HepG2 (cell line): ENCODE measurements at regions not wholly inside any gene's neighbourhood (a gene's known extent, or its start where the extent isn't known, plus 50 kb on each side); places are given as distances from the start of the nearest gene placed in this dataset.

Experiments
- ATAC-seq: fragments of 200-7000 bp; cut with Tn5 transposase; 3 replicates; pipeline ENCODE4 v1.9.1; 2020; ENCODE audit warnings: mild to moderate bottlenecking, moderate library complexity
- BruUV-seq: library from RNA; stranded (reverse); fragments of 400-500 nt; replicated peaks from 2 replicates; lab custom pipeline; 2021; lab: Mats Ljungman, UMichigan
- CTCF ChIA-PET: fragments of 300-600 bp; formaldehyde crosslinking; extraction: SDS; loops from one replicate; lab custom pipeline; 2021; ENCODE audit warnings: low total read pairs, inconsistent platforms, low intra/inter-chr PET ratio; lab: Yijun Ruan, JAX
- POLR2A ChIA-PET: fragments of 350-600 bp; sonication (Branson Sonifier 250); formaldehyde crosslinking; loops from one replicate; lab custom pipeline; 2020; ENCODE audit warnings: antibody characterized with exemption, inconsistent platforms; lab: Yijun Ruan, JAX
- DNase-seq: peaks from one replicate; pipeline ENCODE4 v3.0.0-alpha.2; 2015; ENCODE audit warnings: low spot score
- FAIRE-seq: peaks from 3 replicates; lab custom pipeline; 2011; peaks lifted over from hg19 to GRCh38; lab: Jason Lieb, UNC
- H2AFZ ChIP-seq: one replicate; pipeline ENCODE4 v1.6.1; 2011; ENCODE audit warnings: low read length, inconsistent platforms
- H3K27ac ChIP-seq: fragments of 300-600 bp; 3 replicates; pipeline ENCODE4 v1.8.0; 2011; ENCODE audit warnings: mixed run types, mild to moderate bottlenecking, mixed read lengths, low read length, inconsistent platforms; ENCODE audit not compliant: insufficient read depth; ENCODE audit errors: extremely low read length
- H3K27me3 ChIP-seq, 2 experiments: fragments of 200-600 bp in 1 of 2; 2 replicates in 1 of 2; 3 replicates in 1 of 2; pipeline versions ENCODE4 v1.6.0 to v1.8.0; 2011; ENCODE audit warnings: low read length in 2 of 2, mild to moderate bottlenecking in 2 of 2, moderate library complexity in 2 of 2, inconsistent platforms in 1 of 2; ENCODE audit not compliant: insufficient read depth in 2 of 2, control insufficient read depth in 1 of 2
- H3K36me3 ChIP-seq, 2 experiments: fragments of 200-600 bp in 1 of 2; replicated peaks in 1 of 2; 2 replicates in 1 of 2; 3 replicates in 1 of 2; pipeline versions ENCODE4 v1.5.1 to v1.8.0; 2011; ENCODE audit warnings: low read length in 2 of 2, inconsistent platforms in 1 of 2; ENCODE audit not compliant: insufficient read depth in 2 of 2, control insufficient read depth in 1 of 2
- H3K4me1 ChIP-seq: 2 replicates; pipeline ENCODE4 v1.5.1; 2012; ENCODE audit warnings: low read length, inconsistent platforms; ENCODE audit not compliant: insufficient read depth
- H3K4me2 ChIP-seq: 2 replicates; pipeline ENCODE4 v1.6.0; 2011; ENCODE audit warnings: low read depth, low read length, inconsistent platforms
- H3K4me3 ChIP-seq, 3 experiments: fragments of 200-600 bp in 1 of 3; sonication (generic), shearing (Covaris generic) in 1 of 3; replicated peaks in 1 of 3; 2 replicates each; pipeline ENCODE4 v1.5.1; 2011 to 2016; ENCODE audit warnings: low read length in 3 of 3, inconsistent platforms in 2 of 3, low read depth in 2 of 3, mild to moderate bottlenecking in 2 of 3, control low read depth in 1 of 3, mixed read lengths in 1 of 3; ENCODE audit not compliant: insufficient read depth in 1 of 3
- H3K79me2 ChIP-seq: one replicate; pipeline ENCODE4 v1.6.1; 2011; ENCODE audit warnings: low read length, inconsistent platforms; ENCODE audit not compliant: insufficient read depth
- H3K9ac ChIP-seq: 2 replicates; pipeline ENCODE4 v1.6.0; 2011; ENCODE audit warnings: mild to moderate bottlenecking, low read depth, low read length, inconsistent platforms; ENCODE audit not compliant: insufficient read depth
- H3K9me3 ChIP-seq: 2 replicates; pipeline ENCODE4 v1.5.1; 2012; ENCODE audit warnings: mild to moderate bottlenecking, low read length
- H4K20me1 ChIP-seq: 2 replicates; pipeline ENCODE4 v1.6.0; 2011; ENCODE audit warnings: inconsistent platforms, mild to moderate bottlenecking, low read length, moderate library complexity; ENCODE audit not compliant: insufficient read depth
- ATAD3A ChIP-seq: sonication (generic); formaldehyde crosslinking; IDR thresholded peaks from 2 replicates; pipeline ENCODE4 v1.4.0; 2020; ENCODE audit warnings: missing genetic modification reagents
- CENPX ChIP-seq: sonication (generic); formaldehyde crosslinking; IDR thresholded peaks from 2 replicates; pipeline ENCODE4 v1.9.0; 2021; ENCODE audit warnings: mild to moderate bottlenecking, missing genetic modification reagents, moderate library complexity
- CHCHD3 ChIP-seq: sonication (generic); formaldehyde crosslinking; IDR thresholded peaks from 2 replicates; pipeline ENCODE4 v1.8.0; 2022; ENCODE audit warnings: mild to moderate bottlenecking, missing genetic modification reagents, moderate library complexity
- RXRA ChIP-seq: sonication (generic); formaldehyde crosslinking; IDR thresholded peaks from 2 replicates; pipeline ENCODE4 v1.5.1; 2020; ENCODE audit warnings: missing genetic modification reagents
- SAFB2 ChIP-seq: sonication (generic); formaldehyde crosslinking; IDR thresholded peaks from 2 replicates; pipeline ENCODE4 v1.5.1; 2020; ENCODE audit warnings: missing genetic modification reagents, low read depth, mild to moderate bottlenecking, borderline replicate concordance
- SNAI1 ChIP-seq: sonication (generic); formaldehyde crosslinking; IDR thresholded peaks from 2 replicates; pipeline ENCODE4 v1.5.0; 2020; ENCODE audit warnings: mild to moderate bottlenecking, missing genetic modification reagents, borderline replicate concordance
- SNAPC4 ChIP-seq: sonication (generic); formaldehyde crosslinking; IDR thresholded peaks from 2 replicates; pipeline ENCODE4 v1.4.0; 2020; ENCODE audit warnings: mild to moderate bottlenecking, missing genetic modification reagents
- TAF15 ChIP-seq: fragments of 200-400 bp; formaldehyde crosslinking; IDR thresholded peaks from one replicate; pipeline ENCODE4 v1.6.1; 2018; ENCODE audit warnings: mild to moderate bottlenecking, low read depth, low read length; ENCODE audit not compliant: poor library complexity, severe bottlenecking
- XBP1 ChIP-seq: sonication (generic); formaldehyde crosslinking; IDR thresholded peaks from 2 replicates; pipeline ENCODE4 v1.5.0; 2020; ENCODE audit warnings: missing genetic modification reagents
- ZBTB20 ChIP-seq: sonication (generic); formaldehyde crosslinking; IDR thresholded peaks from 2 replicates; pipeline ENCODE4 v1.8.1; 2023; ENCODE audit warnings: missing genetic modification reagents, low read depth, mild to moderate bottlenecking, borderline replicate concordance
- ZNF292 ChIP-seq: sonication (generic); formaldehyde crosslinking; IDR thresholded peaks from 2 replicates; pipeline ENCODE4 v1.8.1; 2022; ENCODE audit warnings: mild to moderate bottlenecking, low read depth, missing genetic modification reagents, borderline replicate concordance
- ZNF549 ChIP-seq: sonication (generic); formaldehyde crosslinking; IDR thresholded peaks from 2 replicates; pipeline ENCODE4 v1.5.0; 2020; ENCODE audit warnings: missing genetic modification reagents
- ZNF777 ChIP-seq: sonication (generic); formaldehyde crosslinking; IDR thresholded peaks from 2 replicates; pipeline ENCODE4 v1.4.0; 2020; ENCODE audit warnings: missing genetic modification reagents
- WGBS: methylation state at CpG from one replicate; pipeline ENCODE4 v1.1.6; 2017; ENCODE audit warnings: low lambda C conversion rate; 5-methylcytosine and 5-hydroxymethylcytosine counted together
- in situ Hi-C: cut with HindIII; loops from 2 replicates; pipeline ENCODE4 v1.10.0; 2017; ENCODE audit warnings: low pct_unique_long_range_greater_than_20kb; ENCODE audit not compliant: extremely low pct_ligation_motif_present
- intact Hi-C: fragments of 100-400 bp; cut with micrococcal nuclease; formaldehyde crosslinking; loops from one replicate; pipeline ENCODE4 v1.10.0; 2022; ENCODE audit not compliant: unreplicated experiment

GRCh38 chr4:104751468-104751867, 256.8 kb upstream of the CXXC4 start:
- BruUV-seq = no TSS peak
- H3K9me3 ChIP-seq = no peaks in the 10 kb centered on the region
- no peaks in the 10 kb centered on the region for H3K79me2 ChIP-seq
- H3K27ac ChIP-seq = no peak overlapping the region
- H3K4me1 ChIP-seq = no peaks in the 10 kb centered on the region
- in situ Hi-C loops = no loop called here
- no peaks in the 10 kb centered on the region for H4K20me1 ChIP-seq
- H3K9ac ChIP-seq = no peak overlapping the region
- intact Hi-C loops = no loop called here
- no peaks in the 10 kb centered on the region for H3K27me3 ChIP-seq
- FAIRE-seq (no peak), ATAC-seq (no peak), DNase-seq (no peak)
- 28% methylated on average over 2 of the region's 2 CpGs for WGBS
- ChIA-PET CTCF (no interaction called here), POLR2A (no interaction called here)
- TF ChIP-seq RXRA = no peak
- no peak for TF ChIP-seq CHCHD3 (CRISPR knock-in tag)
- no peak for TF ChIP-seq CENPX (CRISPR knock-in tag)
- no peak for TF ChIP-seq TAF15
- no peak for TF ChIP-seq SNAI1 (CRISPR knock-in tag)
- TF ChIP-seq ZNF549 (CRISPR knock-in tag) = no peak
- no peak for TF ChIP-seq SNAPC4 (CRISPR knock-in tag)
- TF ChIP-seq XBP1 = no peak
- TF ChIP-seq SAFB2 (CRISPR knock-in tag) = no peak
- no peak for TF ChIP-seq ZNF292 (CRISPR knock-in tag)
- TF ChIP-seq ZBTB20 = no peak
- no peak for TF ChIP-seq ATAD3A (CRISPR knock-in tag)
- TF ChIP-seq ZNF777 (CRISPR knock-in tag) = no peak
- H3K4me3 ChIP-seq = no peak overlapping the region
- H3K4me2 ChIP-seq = no peak overlapping the region
- H2AFZ ChIP-seq = no peak overlapping the region
- H3K36me3 ChIP-seq = no peaks in the 10 kb centered on the region
